AG10803 (cell line): ENCODE measurements at regions not wholly inside any gene's neighbourhood (a gene's known extent, or its start where the extent isn't known, plus 50 kb on each side); places are given as distances from the start of the nearest gene placed in this dataset.
"Not testable (repeated sequence)": the region's sequence is repeated elsewhere in the genome, so short reads cannot be mapped to it uniquely, and the experiment has no call there.

Experiments
- DNase-seq: peaks from one replicate; pipeline ENCODE4 v3.0.0; 2010; ENCODE audit warnings: low read depth
- H3K4me3 ChIP-seq: 2 replicates; pipeline ENCODE4 v1.5.1; 2011; ENCODE audit warnings: mild to moderate bottlenecking, low read length, control low read depth
- CTCF ChIP-seq: conservative IDR thresholded peaks from 2 replicates; pipeline ENCODE4 v1.5.1; 2011; ENCODE audit warnings: mild to moderate bottlenecking, low read length, control low read depth, inconsistent platforms

DNA sequence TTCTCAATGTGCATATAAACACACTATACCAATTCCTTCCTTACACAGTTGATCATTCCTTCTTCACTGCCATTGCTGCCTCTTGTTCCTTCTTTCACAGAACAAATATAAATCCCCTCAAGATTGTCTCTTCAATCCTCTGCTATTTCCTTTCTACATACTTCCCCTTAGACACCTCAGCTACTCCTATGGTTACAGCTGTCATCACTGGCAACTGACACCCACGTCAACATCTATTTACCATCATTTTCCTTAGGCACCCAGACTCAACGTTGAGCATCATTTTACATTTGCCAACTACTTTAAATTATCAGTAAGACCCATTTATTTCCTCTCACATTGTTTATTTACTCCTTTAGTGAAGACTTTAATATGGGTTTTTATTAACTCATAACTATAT, 488.8 kb upstream of the FSHR start:
- TF ChIP-seq CTCF: no peak
- no peak for DNase-seq
- no peak overlapping the region for H3K4me3 ChIP-seq

DNA sequence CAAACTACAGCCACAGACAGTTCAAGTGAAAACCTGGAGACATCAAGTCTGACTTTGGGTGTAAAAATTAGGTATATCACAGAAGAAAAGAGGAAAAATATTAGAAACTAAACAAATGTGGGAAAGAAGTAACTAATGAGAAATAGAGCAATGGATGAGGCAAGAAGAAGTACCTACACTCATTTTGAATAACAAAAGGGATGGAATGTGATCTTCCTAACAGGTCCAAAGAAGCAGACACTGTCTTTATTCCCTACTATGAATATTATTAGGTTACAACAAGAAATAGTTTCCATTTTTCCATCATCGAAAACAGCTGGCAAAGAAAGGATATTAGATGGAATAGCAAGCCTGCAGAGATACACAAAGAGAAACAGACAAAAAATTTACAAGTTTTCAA, 486.3 kb upstream of the FSHR start:
- no peak for TF ChIP-seq CTCF
- no peak for DNase-seq
- no peak overlapping the region for H3K4me3 ChIP-seq

DNA sequence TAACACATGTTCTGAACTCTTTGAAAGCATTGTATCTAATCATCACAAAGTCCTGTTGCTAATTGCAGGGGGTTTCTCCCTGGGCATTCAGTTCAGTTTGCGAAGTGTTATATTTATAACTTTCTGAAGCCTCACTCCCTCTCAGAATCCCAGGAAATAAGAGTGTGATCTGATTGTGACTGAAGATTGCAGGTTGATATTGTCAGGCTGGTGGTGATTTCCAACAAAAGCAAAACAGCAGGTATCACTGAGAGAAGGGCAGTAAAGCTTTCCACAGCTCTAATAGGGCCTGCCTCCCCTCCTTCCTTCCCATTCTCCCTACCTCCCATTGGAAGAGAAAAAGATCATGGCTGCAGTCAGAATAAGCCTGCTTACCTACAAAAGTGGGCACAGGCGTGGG, 466.7 kb upstream of the FSHR start:
- H3K4me3 ChIP-seq: no peak overlapping the region
- no peak for DNase-seq
- TF ChIP-seq CTCF: no peak

GRCh38 chr2:49619804-49620203, 465.5 kb upstream of the FSHR start:
- DNase-seq: no peak
- TF ChIP-seq CTCF: no peak
- no peak overlapping the region for H3K4me3 ChIP-seq

DNA sequence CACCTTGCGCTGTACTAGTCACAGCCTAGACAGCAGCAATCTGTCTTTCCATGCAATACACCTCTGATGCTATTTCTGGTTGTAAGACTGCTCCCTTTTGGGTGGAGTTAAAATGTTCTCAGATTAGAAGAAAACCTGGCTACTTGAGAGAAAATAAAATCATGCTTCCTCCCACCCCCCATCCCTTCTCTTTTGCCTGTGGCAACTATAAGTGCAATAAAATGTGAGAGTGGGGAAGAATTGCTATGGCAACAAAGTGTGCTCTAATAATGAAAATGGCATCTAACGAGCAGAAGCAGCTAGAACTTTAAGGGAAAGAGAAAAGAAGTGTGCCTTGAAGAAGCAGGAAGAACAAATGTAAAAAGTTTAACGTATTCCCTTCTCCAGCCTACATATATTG, 464.2 kb upstream of the FSHR start:
- TF ChIP-seq CTCF: no peak
- DNase-seq: no peak
- no peak overlapping the region for H3K4me3 ChIP-seq

GRCh38 chr2:49616800-49617199, 462.5 kb upstream of the FSHR start:
- peak; percentile 0 for DNase-seq
- TF ChIP-seq CTCF: no peak; the same call in 1 of the 2 replicates
- H3K4me3 ChIP-seq: no peak overlapping the region

DNA sequence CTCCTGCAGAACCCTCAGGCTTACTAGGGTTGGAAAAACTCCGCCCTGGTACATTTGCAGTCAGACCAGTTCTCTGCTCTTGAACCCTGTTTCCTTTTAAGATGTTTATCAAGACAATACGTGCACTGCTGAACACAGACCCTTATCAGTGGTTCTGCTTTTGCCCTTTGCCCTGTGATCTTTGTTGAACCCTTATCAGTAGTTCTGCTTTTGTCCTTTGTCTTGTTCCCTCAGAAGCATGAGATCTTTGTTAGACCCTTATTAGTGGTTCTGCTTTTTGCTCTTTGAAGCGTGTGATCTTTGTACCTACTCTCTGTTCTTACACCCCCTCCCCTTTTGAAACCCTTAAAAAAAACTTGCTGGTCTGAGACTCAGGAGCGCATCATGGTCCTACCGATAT, 457.5 kb upstream of the FSHR start:
- H3K4me3 ChIP-seq, DNase-seq: not testable (repeated sequence)

GRCh38 chr2:49600524-49600923, 446.2 kb upstream of the FSHR start:
- no peak overlapping the region for H3K4me3 ChIP-seq
- DNase-seq: no peak
- no peak for TF ChIP-seq CTCF
